ENCODE measurements at regions not wholly inside any gene's neighbourhood (a gene's known extent, or its start where the extent isn't known, plus 50 kb on each side); places are given as distances from the start of the nearest gene placed in this dataset.

DNA sequence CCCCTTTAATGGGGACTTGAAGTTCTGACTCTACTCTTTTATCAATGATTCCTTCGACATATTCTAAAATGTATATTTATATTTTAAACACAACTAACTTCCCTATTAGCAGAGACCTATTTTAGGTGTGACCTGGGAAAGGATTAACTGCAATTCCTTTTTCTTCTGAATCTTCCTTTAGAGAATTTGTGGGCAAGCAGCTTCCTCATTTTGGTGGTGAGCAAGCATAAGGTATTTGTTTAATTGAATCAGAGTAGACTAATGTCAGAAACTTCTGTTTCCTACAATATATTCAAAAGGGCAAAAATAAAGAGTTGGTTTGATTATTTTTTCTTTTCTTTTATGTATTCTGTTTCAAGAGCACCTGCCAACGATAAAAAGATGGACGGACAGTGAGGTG lies 237.0 kb downstream of the IKZF2 start:
- no peaks in the 10 kb centered on the region for H3K79me2 ChIP-seq (ENCODE audit: control insufficient read depth, insufficient read depth, low read length)
- DNase-seq (ENCODE audit: low read depth, low spot score) (no peak), FAIRE-seq (no peak), ATAC-seq (peak; percentile 50)
- H4K20me1 ChIP-seq (ENCODE audit: control insufficient read depth, insufficient read depth): no peaks in the 10 kb centered on the region
- H2AFZ ChIP-seq (ENCODE audit: control insufficient read depth, low read depth, low read length): no peak overlapping the region
- H3K4me3 ChIP-seq: no peak overlapping the region
- ChIA-PET POLR2A (no interaction called here), CTCF (no interaction called here), SMC1A (ENCODE audit: uncharacterized antibody, unreplicated experiment) (no interaction called here), RAD21 (ENCODE audit: unreplicated experiment) (no interaction called here)
- TF ChIP-seq EP300 (IDR thresholded peaks at IDR 0.05; ENCODE audit: borderline replicate concordance in 1 of 2, control insufficient read depth in 1 of 2, low read depth in 2 of 2, low read length in 2 of 2) (peak in 1 of 2 experiments; percentile 12; a peak in 1 of 4 replicates), ZNF217 (IDR thresholded peaks at IDR 0.05) (no peak), IKZF2 (IDR thresholded peaks at IDR 0.05) (peak; percentile 59 to 69; a peak in 3 of 4 replicates), DPF2 (IDR thresholded peaks at IDR 0.05) (no peak), NR2C1 (IDR thresholded peaks at IDR 0.05) (no peak), IKZF1 (conservative IDR thresholded peaks at IDR 0.05) (peak; percentile 46; the same call in 1 of the 2 replicates), SPI1 (IDR thresholded peaks at IDR 0.05; ENCODE audit: borderline replicate concordance, insufficient read depth, low read depth, low read length) (peak; percentile 64; the same call in 1 of the 2 replicates), MTA2 (IDR thresholded peaks at IDR 0.05; ENCODE audit: low read depth) (peak; percentile 64), MEF2B (IDR thresholded peaks at IDR 0.05; ENCODE audit: partially characterized antibody, poor library complexity, severe bottlenecking) (peak; percentile 28), RUNX3 (IDR thresholded peaks at IDR 0.05; ENCODE audit: low read length) (peak; percentile 62), IRF4 (IDR thresholded peaks at IDR 0.05; ENCODE audit: low read depth, low read length) (no peak)
- TF ChIP-seq, protein P1, sequence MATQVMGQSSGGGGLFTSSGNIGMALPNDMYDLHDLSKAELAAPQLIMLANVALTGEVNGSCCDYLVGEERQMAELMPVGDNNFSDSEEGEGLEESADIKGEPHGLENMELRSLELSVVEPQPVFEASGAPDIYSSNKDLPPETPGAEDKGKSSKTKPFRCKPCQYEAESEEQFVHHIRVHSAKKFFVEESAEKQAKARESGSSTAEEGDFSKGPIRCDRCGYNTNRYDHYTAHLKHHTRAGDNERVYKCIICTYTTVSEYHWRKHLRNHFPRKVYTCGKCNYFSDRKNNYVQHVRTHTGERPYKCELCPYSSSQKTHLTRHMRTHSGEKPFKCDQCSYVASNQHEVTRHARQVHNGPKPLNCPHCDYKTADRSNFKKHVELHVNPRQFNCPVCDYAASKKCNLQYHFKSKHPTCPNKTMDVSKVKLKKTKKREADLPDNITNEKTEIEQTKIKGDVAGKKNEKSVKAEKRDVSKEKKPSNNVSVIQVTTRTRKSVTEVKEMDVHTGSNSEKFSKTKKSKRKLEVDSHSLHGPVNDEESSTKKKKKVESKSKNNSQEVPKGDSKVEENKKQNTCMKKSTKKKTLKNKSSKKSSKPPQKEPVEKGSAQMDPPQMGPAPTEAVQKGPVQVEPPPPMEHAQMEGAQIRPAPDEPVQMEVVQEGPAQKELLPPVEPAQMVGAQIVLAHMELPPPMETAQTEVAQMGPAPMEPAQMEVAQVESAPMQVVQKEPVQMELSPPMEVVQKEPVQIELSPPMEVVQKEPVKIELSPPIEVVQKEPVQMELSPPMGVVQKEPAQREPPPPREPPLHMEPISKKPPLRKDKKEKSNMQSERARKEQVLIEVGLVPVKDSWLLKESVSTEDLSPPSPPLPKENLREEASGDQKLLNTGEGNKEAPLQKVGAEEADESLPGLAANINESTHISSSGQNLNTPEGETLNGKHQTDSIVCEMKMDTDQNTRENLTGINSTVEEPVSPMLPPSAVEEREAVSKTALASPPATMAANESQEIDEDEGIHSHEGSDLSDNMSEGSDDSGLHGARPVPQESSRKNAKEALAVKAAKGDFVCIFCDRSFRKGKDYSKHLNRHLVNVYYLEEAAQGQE (IDR thresholded peaks at IDR 0.05; ENCODE audit: low read depth, low read length): no peak
- TF ChIP-seq, protein P2, sequence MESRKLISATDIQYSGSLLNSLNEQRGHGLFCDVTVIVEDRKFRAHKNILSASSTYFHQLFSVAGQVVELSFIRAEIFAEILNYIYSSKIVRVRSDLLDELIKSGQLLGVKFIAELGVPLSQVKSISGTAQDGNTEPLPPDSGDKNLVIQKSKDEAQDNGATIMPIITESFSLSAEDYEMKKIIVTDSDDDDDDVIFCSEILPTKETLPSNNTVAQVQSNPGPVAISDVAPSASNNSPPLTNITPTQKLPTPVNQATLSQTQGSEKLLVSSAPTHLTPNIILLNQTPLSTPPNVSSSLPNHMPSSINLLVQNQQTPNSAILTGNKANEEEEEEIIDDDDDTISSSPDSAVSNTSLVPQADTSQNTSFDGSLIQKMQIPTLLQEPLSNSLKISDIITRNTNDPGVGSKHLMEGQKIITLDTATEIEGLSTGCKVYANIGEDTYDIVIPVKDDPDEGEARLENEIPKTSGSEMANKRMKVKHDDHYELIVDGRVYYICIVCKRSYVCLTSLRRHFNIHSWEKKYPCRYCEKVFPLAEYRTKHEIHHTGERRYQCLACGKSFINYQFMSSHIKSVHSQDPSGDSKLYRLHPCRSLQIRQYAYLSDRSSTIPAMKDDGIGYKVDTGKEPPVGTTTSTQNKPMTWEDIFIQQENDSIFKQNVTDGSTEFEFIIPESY (IDR thresholded peaks at IDR 0.05): no peak
- TF ChIP-seq, protein P3, sequence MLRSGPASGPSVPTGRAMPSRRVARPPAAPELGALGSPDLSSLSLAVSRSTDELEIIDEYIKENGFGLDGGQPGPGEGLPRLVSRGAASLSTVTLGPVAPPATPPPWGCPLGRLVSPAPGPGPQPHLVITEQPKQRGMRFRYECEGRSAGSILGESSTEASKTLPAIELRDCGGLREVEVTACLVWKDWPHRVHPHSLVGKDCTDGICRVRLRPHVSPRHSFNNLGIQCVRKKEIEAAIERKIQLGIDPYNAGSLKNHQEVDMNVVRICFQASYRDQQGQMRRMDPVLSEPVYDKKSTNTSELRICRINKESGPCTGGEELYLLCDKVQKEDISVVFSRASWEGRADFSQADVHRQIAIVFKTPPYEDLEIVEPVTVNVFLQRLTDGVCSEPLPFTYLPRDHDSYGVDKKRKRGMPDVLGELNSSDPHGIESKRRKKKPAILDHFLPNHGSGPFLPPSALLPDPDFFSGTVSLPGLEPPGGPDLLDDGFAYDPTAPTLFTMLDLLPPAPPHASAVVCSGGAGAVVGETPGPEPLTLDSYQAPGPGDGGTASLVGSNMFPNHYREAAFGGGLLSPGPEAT (IDR thresholded peaks at IDR 0.05; ENCODE audit: low read depth): peak; percentile 46; the same call in 1 of the 2 replicates
- TF ChIP-seq, protein P4, sequence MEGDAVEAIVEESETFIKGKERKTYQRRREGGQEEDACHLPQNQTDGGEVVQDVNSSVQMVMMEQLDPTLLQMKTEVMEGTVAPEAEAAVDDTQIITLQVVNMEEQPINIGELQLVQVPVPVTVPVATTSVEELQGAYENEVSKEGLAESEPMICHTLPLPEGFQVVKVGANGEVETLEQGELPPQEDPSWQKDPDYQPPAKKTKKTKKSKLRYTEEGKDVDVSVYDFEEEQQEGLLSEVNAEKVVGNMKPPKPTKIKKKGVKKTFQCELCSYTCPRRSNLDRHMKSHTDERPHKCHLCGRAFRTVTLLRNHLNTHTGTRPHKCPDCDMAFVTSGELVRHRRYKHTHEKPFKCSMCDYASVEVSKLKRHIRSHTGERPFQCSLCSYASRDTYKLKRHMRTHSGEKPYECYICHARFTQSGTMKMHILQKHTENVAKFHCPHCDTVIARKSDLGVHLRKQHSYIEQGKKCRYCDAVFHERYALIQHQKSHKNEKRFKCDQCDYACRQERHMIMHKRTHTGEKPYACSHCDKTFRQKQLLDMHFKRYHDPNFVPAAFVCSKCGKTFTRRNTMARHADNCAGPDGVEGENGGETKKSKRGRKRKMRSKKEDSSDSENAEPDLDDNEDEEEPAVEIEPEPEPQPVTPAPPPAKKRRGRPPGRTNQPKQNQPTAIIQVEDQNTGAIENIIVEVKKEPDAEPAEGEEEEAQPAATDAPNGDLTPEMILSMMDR (IDR thresholded peaks at IDR 0.05 in 2 of 3, conservative IDR thresholded peaks at IDR 0.05 in 1 of 3; ENCODE audit: control insufficient read depth in 2 of 3, extremely low read depth in 1 of 3, insufficient read depth in 1 of 3, low read depth in 3 of 3, low read length in 3 of 3): no peak
- BruUV-seq (replicated peaks): no TSS peak
- intact Hi-C loops (cut with micrococcal nuclease; ENCODE audit: unreplicated experiment): no loop called here
- in situ Hi-C loops (cut with MboI): no loop called here
- peak overlapping the region; percentile 53; the same call in 1 of the 2 replicates for H3K4me2 ChIP-seq (ENCODE audit: control insufficient read depth, insufficient read depth)
- no peaks in the 10 kb centered on the region for H3K27me3 ChIP-seq (replicated peaks in 1 of 2; ENCODE audit: control insufficient read depth in 2 of 2, insufficient read depth in 2 of 2, low read length in 1 of 2)
- peaks cover 24% of the 10 kb centered on the region for H3K4me1 ChIP-seq (ENCODE audit: control insufficient read depth, insufficient read depth, low read length)
- peak overlapping the region; percentile 24; the same call in 1 of the 2 replicates for H3K27ac ChIP-seq (ENCODE audit: control insufficient read depth, insufficient read depth)
- 35% methylated on average over 3 of the region's 3 CpGs for WGBS (ENCODE audit: insufficient coverage, insufficient replicate concordance, low lambda C conversion rate, missing lambda C conversion rate)
- no peak overlapping the region for H3K9ac ChIP-seq (ENCODE audit: control insufficient read depth, insufficient read depth, low read length)
- H3K36me3 ChIP-seq (ENCODE audit: control insufficient read depth in 2 of 2, insufficient read depth in 2 of 2, low read length in 1 of 2): no peaks in the 10 kb centered on the region
- no peaks in the 10 kb centered on the region; the same call in 1 of the 3 replicates for H3K9me3 ChIP-seq (replicated peaks; ENCODE audit: control insufficient read depth, insufficient read depth, low read length)

All from GM12878 (cell line).